Activated CD4-positive, alpha-beta T cell treated with anti-CD3 and anti-CD28 coated beads for 36 hours (primary cell): ENCODE measurements at regions not wholly inside any gene's neighbourhood (a gene's known extent, or its start where the extent isn't known, plus 50 kb on each side); places are given as distances from the start of the nearest gene placed in this dataset.
A peak's percentile ranks its signal among the peaks of the same experiment; 100 is the strongest.

ENCODE experiments used
- ATAC-seq: fragments of 200-7000 bp; cut with Tn5 transposase; one replicate; pipeline ENCODE4 v1.10.0; 2021; ENCODE audit warnings: mild to moderate bottlenecking, moderate library complexity
- CTCF ChIA-PET: fragments of 350-600 bp; sonication (Branson Sonifier 250); formaldehyde crosslinking; loops from one replicate; lab custom pipeline; 2021; ENCODE audit warnings: antibody characterized with exemption; lab: Charles Lee
- POLR2A ChIA-PET: fragments of 350-600 bp; sonication (Branson Sonifier 250); formaldehyde crosslinking; loops from one replicate; lab custom pipeline; 2021; ENCODE audit warnings: antibody characterized with exemption, inconsistent platforms; lab: Charles Lee
- DNase-seq: peaks from one replicate; pipeline ENCODE4 v3.0.0-alpha.2; 2020
- H3K27ac Mint-ChIP-seq: one replicate; pipeline ENCODE4 v1.8.0; 2021; ENCODE audit warnings: mixed read lengths
- H3K27me3 Mint-ChIP-seq: one replicate; pipeline ENCODE4 v1.8.0; 2021; ENCODE audit warnings: mixed read lengths
- H3K36me3 Mint-ChIP-seq: one replicate; pipeline ENCODE4 v1.8.0; 2021; ENCODE audit warnings: low read depth, mixed read lengths
- H3K4me1 Mint-ChIP-seq: one replicate; pipeline ENCODE4 v1.8.0; 2021; ENCODE audit warnings: mixed read lengths
- H3K4me3 Mint-ChIP-seq: one replicate; pipeline ENCODE4 v1.8.0; 2021; ENCODE audit warnings: mild to moderate bottlenecking, moderate library complexity, mixed read lengths
- H3K9me3 Mint-ChIP-seq: one replicate; pipeline ENCODE4 v1.8.0; 2021; ENCODE audit warnings: low read depth, mixed read lengths
- intact Hi-C, 2 experiments: fragments of 100-400 bp; cut with DNase I in 1 of 2; cut with micrococcal nuclease in 1 of 2; formaldehyde crosslinking; loops; one replicate each; pipeline versions ENCODE4 v1.14.2 to v1.15.1; 2022 to 2024; cut with DNase I, micrococcal nuclease

- Mint-ChIP-seq H3K36me3 (no peaks in the 10 kb centered on the region), H3K27me3 (no peaks in the 10 kb centered on the region), H3K27ac (no peak overlapping the region), H3K9me3 (no peaks in the 10 kb centered on the region), H3K4me3 (no peak overlapping the region), H3K4me1 (no peaks in the 10 kb centered on the region)
- ChIA-PET POLR2A (interaction anchor here (0.6 kb wide), 1 partner anchor 459 kb away, joined by 3 read pairs; no protein-coding TSS in a partner anchor), CTCF (interaction anchor here (1.1 kb wide), 1 partner anchor 145 kb away, joined by 3 read pairs; no protein-coding TSS in a partner anchor)
- intact Hi-C loops = no loop called here
- DNase-seq (no peak), ATAC-seq (no peak)
Measured at GRCh38 chr20:40942006-40942405, 86.6 kb upstream of the TOP1 start.

GRCh38 chr20:40942775-40943174, 85.8 kb upstream of the TOP1 start:
- POLR2A ChIA-PET = interaction anchor here (0.6 kb wide), 1 partner anchor 459 kb away, joined by 3 read pairs; no protein-coding TSS in a partner anchor

GRCh38 chr20:40943591-40943990, 85.0 kb upstream of the TOP1 start:
- H3K4me1 Mint-ChIP-seq = no peaks in the 10 kb centered on the region
- no peaks in the 10 kb centered on the region for H3K36me3 Mint-ChIP-seq
- no peak for DNase-seq
- ChIA-PET CTCF (interaction anchor here (0.6 to 0.9 kb wide), 2 partner anchors 21 to 1114 kb away, joined by 3 read pairs; no protein-coding TSS in a partner anchor), POLR2A (interaction anchor here (0.6 kb wide), 1 partner anchor 345 kb away, joined by 3 read pairs; no protein-coding TSS in a partner anchor)
- H3K27ac Mint-ChIP-seq = no peak overlapping the region
- no peak overlapping the region for H3K4me3 Mint-ChIP-seq
- ATAC-seq = no peak
- no peaks in the 10 kb centered on the region for H3K9me3 Mint-ChIP-seq
- H3K27me3 Mint-ChIP-seq = no peaks in the 10 kb centered on the region
- intact Hi-C loops = no loop called here

More at GRCh38 chr20:40942775-40943174, 85.8 kb upstream of the TOP1 start:
- intact Hi-C loops = no loop called here
- H3K4me3 Mint-ChIP-seq = no peak overlapping the region
- H3K27ac Mint-ChIP-seq = no peak overlapping the region
- CTCF ChIA-PET = interaction anchor here (1.1 kb wide), 1 partner anchor 145 kb away, joined by 3 read pairs; no protein-coding TSS in a partner anchor
- ATAC-seq = no peak
- H3K4me1 Mint-ChIP-seq = no peaks in the 10 kb centered on the region
- H3K9me3 Mint-ChIP-seq = no peaks in the 10 kb centered on the region
- no peaks in the 10 kb centered on the region for H3K27me3 Mint-ChIP-seq
- no peak for DNase-seq
- H3K36me3 Mint-ChIP-seq = no peaks in the 10 kb centered on the region

- CTCF ChIA-PET = interaction anchor here (0.6 to 1.6 kb wide), 2 partner anchors 204 to 1534 kb away, joined by 3 to 9 read pairs; no protein-coding TSS in a partner anchor
Measured at GRCh38 chr20:40945189-40945588, 83.4 kb upstream of the TOP1 start.

GRCh38 chr20:40945754-40946450, 82.7 kb upstream of the TOP1 start:
- ATAC-seq = no peak
- DNase-seq = peak; percentile 45
- intact Hi-C loops = loop anchor here (1.0 to 5.0 kb wide), 2 partner anchors 204 to 205 kb away; no protein-coding TSS in a partner anchor

More at GRCh38 chr20:40945189-40945588, 83.4 kb upstream of the TOP1 start:
- POLR2A ChIA-PET = no interaction called here
- ATAC-seq = no peak
- H3K27me3 Mint-ChIP-seq = peaks cover 3% of the 10 kb centered on the region
- H3K27ac Mint-ChIP-seq = no peak overlapping the region
- no peaks in the 10 kb centered on the region for H3K4me1 Mint-ChIP-seq
- no peaks in the 10 kb centered on the region for H3K9me3 Mint-ChIP-seq
- no peak for DNase-seq
- H3K36me3 Mint-ChIP-seq = no peaks in the 10 kb centered on the region
- intact Hi-C loops = loop anchor here in 1 of 2 experiments (5.0 kb wide), 1 partner anchor 203 kb away; no protein-coding TSS in a partner anchor
- no peak overlapping the region for H3K4me3 Mint-ChIP-seq

GRCh38 chr20:40946451-40946850, 82.2 kb upstream of the TOP1 start:
- H3K4me1 Mint-ChIP-seq = no peaks in the 10 kb centered on the region
- no peaks in the 10 kb centered on the region for H3K9me3 Mint-ChIP-seq
- no peak overlapping the region for H3K4me3 Mint-ChIP-seq
- H3K36me3 Mint-ChIP-seq = no peaks in the 10 kb centered on the region
- ChIA-PET POLR2A (no interaction called here), CTCF (interaction anchor here (1.0 to 2.1 kb wide), 3 partner anchors 17 to 205 kb away, joined by 3 to 9 read pairs (median 5); no protein-coding TSS in a partner anchor)
- no peak overlapping the region for H3K27ac Mint-ChIP-seq
- intact Hi-C loops = loop anchor here (1.0 to 5.0 kb wide), 2 partner anchors 204 to 205 kb away; no protein-coding TSS in a partner anchor
- DNase-seq (no peak), ATAC-seq (no peak)
- H3K27me3 Mint-ChIP-seq = peaks cover 3% of the 10 kb centered on the region

More at GRCh38 chr20:40945754-40946450, 82.7 kb upstream of the TOP1 start:
- Mint-ChIP-seq H3K4me1 (no peaks in the 10 kb centered on the region), H3K27me3 (peaks cover 3% of the 10 kb centered on the region), H3K4me3 (no peak overlapping the region), H3K9me3 (no peaks in the 10 kb centered on the region), H3K27ac (no peak overlapping the region), H3K36me3 (no peaks in the 10 kb centered on the region)
- CTCF ChIA-PET = interaction anchor here (0.6 to 2.1 kb wide), 4 partner anchors 18 to 1534 kb away, joined by 3 to 9 read pairs (median 4); no protein-coding TSS in a partner anchor
- POLR2A ChIA-PET = no interaction called here

GRCh38 chr20:40948465-40949267, 80.0 kb upstream of the TOP1 start:
- no peak for DNase-seq

GRCh38 chr20:40949346-40949745, 79.3 kb upstream of the TOP1 start:
- Mint-ChIP-seq H3K4me3 (no peak overlapping the region), H3K27me3 (peaks cover 3% of the 10 kb centered on the region), H3K27ac (no peak overlapping the region), H3K36me3 (no peaks in the 10 kb centered on the region), H3K9me3 (no peaks in the 10 kb centered on the region), H3K4me1 (no peaks in the 10 kb centered on the region)
- intact Hi-C loops = loop anchor here in 1 of 2 experiments (5.0 kb wide), 1 partner anchor 207 kb away; no protein-coding TSS in a partner anchor
- CTCF ChIA-PET = interaction anchor here (0.9 kb wide), 1 partner anchor 208 kb away, joined by 4 read pairs; no protein-coding TSS in a partner anchor
- POLR2A ChIA-PET = interaction anchor here (0.6 kb wide), 1 partner anchor 11 kb away, joined by 3 read pairs; no protein-coding TSS in a partner anchor
- no peak for DNase-seq
- no peak for ATAC-seq

More at GRCh38 chr20:40948465-40949267, 80.0 kb upstream of the TOP1 start:
- Mint-ChIP-seq H3K4me3 (no peak overlapping the region), H3K9me3 (no peaks in the 10 kb centered on the region), H3K36me3 (no peaks in the 10 kb centered on the region), H3K27me3 (peaks cover 3% of the 10 kb centered on the region), H3K27ac (no peak overlapping the region), H3K4me1 (no peaks in the 10 kb centered on the region)
- intact Hi-C loops = loop anchor here in 1 of 2 experiments (5.0 kb wide), 1 partner anchor 206 kb away; no protein-coding TSS in a partner anchor
- ChIA-PET CTCF (interaction anchor here (0.9 kb wide), 1 partner anchor 208 kb away, joined by 4 read pairs; no protein-coding TSS in a partner anchor), POLR2A (no interaction called here)
- no peak for ATAC-seq

- Mint-ChIP-seq H3K36me3 (no peaks in the 10 kb centered on the region), H3K9me3 (no peaks in the 10 kb centered on the region), H3K27me3 (peaks cover 3% of the 10 kb centered on the region), H3K4me3 (no peak overlapping the region), H3K4me1 (no peaks in the 10 kb centered on the region), H3K27ac (no peak overlapping the region)
- ATAC-seq = no peak
- intact Hi-C loops = no loop called here
- ChIA-PET CTCF (interaction anchor here (0.7 to 1.1 kb wide), 2 partner anchors 19 to 260 kb away, joined by 3 to 4 read pairs; no protein-coding TSS in a partner anchor), POLR2A (no interaction called here)
- no peak for DNase-seq
Measured at GRCh38 chr20:40952136-40952535, 76.5 kb upstream of the TOP1 start.

GRCh38 chr20:40953416-40953815, 75.2 kb upstream of the TOP1 start:
- Mint-ChIP-seq H3K36me3 (no peaks in the 10 kb centered on the region), H3K4me3 (no peak overlapping the region), H3K9me3 (no peaks in the 10 kb centered on the region), H3K4me1 (no peaks in the 10 kb centered on the region), H3K27me3 (peaks cover 3% of the 10 kb centered on the region), H3K27ac (no peak overlapping the region)
- no peak for DNase-seq
- intact Hi-C loops = no loop called here
- POLR2A ChIA-PET = no interaction called here
- CTCF ChIA-PET = interaction anchor here (0.5 to 1.9 kb wide), 4 partner anchors 9 to 214 kb away, joined by 3 to 13 read pairs (median 4); no protein-coding TSS in a partner anchor
- no peak for ATAC-seq
